ENCODE measurements at regions not wholly inside any gene's neighbourhood (a gene's known extent, or its start where the extent isn't known, plus 50 kb on each side); places are given as distances from the start of the nearest gene placed in this dataset.
A peak's percentile ranks its signal among the peaks of the same experiment; 100 is the strongest.

DNA sequence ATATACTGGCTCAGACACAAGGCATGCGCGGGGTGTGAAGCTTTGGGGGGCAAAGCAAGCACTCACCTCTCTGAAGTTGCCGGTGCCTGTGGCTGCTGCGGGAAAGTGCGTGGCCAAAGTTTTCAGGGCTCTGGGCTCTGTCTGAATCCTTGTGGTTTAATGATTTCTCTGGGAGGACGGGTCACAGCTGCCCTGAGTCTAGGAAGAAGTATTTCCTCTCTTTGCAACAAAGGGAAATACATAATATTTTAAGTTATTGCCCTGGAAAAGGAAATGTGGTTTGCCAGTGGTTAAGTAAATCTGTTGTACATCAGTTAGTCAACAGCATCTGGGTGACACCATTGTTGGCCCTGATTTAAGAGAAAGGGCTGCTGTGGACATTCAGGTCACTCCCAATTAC, 56.7 kb upstream of the ZDBF2 start:
- ChIA-PET POLR2A (no interaction called here), CTCF (interaction anchor here (1.3 kb wide), 1 partner anchor 213 kb away, joined by 5 read pairs; no protein-coding TSS in a partner anchor)
- ATAC-seq (no peak; the same call in 1 of the 2 replicates), DNase-seq (ENCODE audit: low spot score) (no peak)
- H3K27me3 Mint-ChIP-seq (ENCODE audit: low read depth) = no peaks in the 10 kb centered on the region; the same call in 1 of the 2 replicates
- TF ChIP-seq, protein P1, sequence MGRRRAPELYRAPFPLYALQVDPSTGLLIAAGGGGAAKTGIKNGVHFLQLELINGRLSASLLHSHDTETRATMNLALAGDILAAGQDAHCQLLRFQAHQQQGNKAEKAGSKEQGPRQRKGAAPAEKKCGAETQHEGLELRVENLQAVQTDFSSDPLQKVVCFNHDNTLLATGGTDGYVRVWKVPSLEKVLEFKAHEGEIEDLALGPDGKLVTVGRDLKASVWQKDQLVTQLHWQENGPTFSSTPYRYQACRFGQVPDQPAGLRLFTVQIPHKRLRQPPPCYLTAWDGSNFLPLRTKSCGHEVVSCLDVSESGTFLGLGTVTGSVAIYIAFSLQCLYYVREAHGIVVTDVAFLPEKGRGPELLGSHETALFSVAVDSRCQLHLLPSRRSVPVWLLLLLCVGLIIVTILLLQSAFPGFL (CRISPR knock-in tag; IDR thresholded peaks at IDR 0.05; ENCODE audit: borderline replicate concordance) = no peak
- TF ChIP-seq ZNF423 (CRISPR knock-in tag; IDR thresholded peaks at IDR 0.05) (no peak), GRHL2 (CRISPR knock-in tag; IDR thresholded peaks at IDR 0.05; ENCODE audit: insufficient replicate concordance, severe bottlenecking) (no peak)
- TF ChIP-seq, protein P2, sequence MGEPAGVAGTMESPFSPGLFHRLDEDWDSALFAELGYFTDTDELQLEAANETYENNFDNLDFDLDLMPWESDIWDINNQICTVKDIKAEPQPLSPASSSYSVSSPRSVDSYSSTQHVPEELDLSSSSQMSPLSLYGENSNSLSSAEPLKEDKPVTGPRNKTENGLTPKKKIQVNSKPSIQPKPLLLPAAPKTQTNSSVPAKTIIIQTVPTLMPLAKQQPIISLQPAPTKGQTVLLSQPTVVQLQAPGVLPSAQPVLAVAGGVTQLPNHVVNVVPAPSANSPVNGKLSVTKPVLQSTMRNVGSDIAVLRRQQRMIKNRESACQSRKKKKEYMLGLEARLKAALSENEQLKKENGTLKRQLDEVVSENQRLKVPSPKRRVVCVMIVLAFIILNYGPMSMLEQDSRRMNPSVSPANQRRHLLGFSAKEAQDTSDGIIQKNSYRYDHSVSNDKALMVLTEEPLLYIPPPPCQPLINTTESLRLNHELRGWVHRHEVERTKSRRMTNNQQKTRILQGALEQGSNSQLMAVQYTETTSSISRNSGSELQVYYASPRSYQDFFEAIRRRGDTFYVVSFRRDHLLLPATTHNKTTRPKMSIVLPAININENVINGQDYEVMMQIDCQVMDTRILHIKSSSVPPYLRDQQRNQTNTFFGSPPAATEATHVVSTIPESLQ (CRISPR knock-in tag; IDR thresholded peaks at IDR 0.05) = no peak
- peaks cover 14% of the 10 kb centered on the region for H3K9me3 Mint-ChIP-seq
- peaks cover 42% of the 10 kb centered on the region for H3K4me1 Mint-ChIP-seq
- H3K36me3 Mint-ChIP-seq = no peaks in the 10 kb centered on the region; the same call in 1 of the 2 replicates
- H3K27ac Mint-ChIP-seq = no peak overlapping the region
- H3K4me3 Mint-ChIP-seq = no peak overlapping the region

DNA sequence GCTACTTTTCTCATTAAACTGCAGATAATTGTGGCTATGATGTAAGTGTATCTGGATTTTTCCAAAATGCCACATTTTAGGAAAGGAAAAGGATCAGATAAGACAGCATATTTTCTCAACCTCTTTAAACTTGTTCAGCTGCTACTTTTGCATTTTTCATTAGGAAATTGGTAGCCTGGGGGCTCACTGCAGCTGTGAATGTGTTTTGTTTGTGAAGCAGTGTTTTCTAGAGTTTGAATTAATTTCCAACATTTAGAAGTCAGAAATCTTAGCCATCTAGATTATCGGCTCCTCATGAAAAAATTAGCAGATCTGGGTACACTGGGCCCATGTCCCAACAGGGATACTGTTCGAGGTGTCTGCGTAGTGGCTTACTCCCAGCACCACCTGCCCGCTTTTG, 56.3 kb upstream of the ZDBF2 start:
- CTCF ChIA-PET = interaction anchor here (1.0 to 1.3 kb wide), 2 partner anchors 45 to 214 kb away, joined by 3 to 5 read pairs; no protein-coding TSS in a partner anchor
- Mint-ChIP-seq H3K27ac (no peak overlapping the region), H3K4me3 (no peak overlapping the region)

DNA sequence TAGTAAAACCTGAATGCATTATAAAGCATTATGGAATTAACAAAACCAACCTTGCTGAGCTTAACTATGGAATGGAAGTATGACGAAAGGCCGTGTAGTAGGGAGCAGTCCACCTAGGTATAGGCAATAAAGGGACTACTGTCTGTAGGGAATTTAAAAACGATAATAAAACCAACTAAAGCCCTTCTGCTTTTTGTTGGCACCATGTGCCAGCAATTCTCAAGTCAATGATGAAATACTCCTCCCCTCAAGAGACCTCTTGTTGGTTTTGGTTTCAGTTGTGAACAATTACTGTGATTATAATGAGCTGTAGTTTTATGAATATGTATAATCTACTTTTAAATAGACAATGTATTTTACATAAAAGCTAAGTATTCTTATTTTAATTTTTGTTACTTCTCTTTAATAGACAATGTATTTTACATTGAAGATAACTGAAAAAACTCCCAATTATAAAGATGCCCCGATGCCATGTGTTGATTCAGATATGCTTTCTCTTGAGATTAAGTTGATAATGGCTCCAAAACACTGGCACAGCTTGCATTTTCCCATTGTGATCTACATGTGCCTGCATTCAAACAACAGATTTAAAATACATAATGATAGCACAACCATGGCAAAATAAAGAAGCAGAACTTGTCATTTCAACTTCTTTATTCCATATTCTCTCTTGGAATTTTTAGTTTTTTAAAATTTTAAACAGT, 55.5 kb upstream of the ZDBF2 start:
- ATAC-seq = no peak
- TF ChIP-seq, protein P3, sequence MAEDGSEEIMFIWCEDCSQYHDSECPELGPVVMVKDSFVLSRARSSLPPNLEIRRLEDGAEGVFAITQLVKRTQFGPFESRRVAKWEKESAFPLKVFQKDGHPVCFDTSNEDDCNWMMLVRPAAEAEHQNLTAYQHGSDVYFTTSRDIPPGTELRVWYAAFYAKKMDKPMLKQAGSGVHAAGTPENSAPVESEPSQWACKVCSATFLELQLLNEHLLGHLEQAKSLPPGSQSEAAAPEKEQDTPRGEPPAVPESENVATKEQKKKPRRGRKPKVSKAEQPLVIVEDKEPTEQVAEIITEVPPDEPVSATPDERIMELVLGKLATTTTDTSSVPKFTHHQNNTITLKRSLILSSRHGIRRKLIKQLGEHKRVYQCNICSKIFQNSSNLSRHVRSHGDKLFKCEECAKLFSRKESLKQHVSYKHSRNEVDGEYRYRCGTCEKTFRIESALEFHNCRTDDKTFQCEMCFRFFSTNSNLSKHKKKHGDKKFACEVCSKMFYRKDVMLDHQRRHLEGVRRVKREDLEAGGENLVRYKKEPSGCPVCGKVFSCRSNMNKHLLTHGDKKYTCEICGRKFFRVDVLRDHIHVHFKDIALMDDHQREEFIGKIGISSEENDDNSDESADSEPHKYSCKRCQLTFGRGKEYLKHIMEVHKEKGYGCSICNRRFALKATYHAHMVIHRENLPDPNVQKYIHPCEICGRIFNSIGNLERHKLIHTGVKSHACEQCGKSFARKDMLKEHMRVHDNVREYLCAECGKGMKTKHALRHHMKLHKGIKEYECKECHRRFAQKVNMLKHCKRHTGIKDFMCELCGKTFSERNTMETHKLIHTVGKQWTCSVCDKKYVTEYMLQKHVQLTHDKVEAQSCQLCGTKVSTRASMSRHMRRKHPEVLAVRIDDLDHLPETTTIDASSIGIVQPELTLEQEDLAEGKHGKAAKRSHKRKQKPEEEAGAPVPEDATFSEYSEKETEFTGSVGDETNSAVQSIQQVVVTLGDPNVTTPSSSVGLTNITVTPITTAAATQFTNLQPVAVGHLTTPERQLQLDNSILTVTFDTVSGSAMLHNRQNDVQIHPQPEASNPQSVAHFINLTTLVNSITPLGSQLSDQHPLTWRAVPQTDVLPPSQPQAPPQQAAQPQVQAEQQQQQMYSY (CRISPR knock-in tag; IDR thresholded peaks at IDR 0.05) = no peak
- H3K27ac Mint-ChIP-seq = no peak overlapping the region
- no peaks in the 10 kb centered on the region; the same call in 1 of the 2 replicates for H3K36me3 Mint-ChIP-seq
- ChIA-PET POLR2A (no interaction called here), CTCF (interaction anchor here (0.9 to 1.3 kb wide), 3 partner anchors 36 to 215 kb away, joined by 3 to 5 read pairs (median 3); no protein-coding TSS in a partner anchor)
- peaks cover 32% of the 10 kb centered on the region for H3K4me1 Mint-ChIP-seq
- DNase-seq (ENCODE audit: low spot score) = no peak
- H3K9me3 Mint-ChIP-seq = peaks cover 14% of the 10 kb centered on the region
- no peaks in the 10 kb centered on the region; the same call in 1 of the 2 replicates for H3K27me3 Mint-ChIP-seq (ENCODE audit: low read depth)
- no peak overlapping the region for H3K4me3 Mint-ChIP-seq

More for the DNA sequence above, 56.3 kb upstream of the ZDBF2 start:
- DNase-seq (ENCODE audit: low spot score) (no peak), ATAC-seq (0 out of 2 replicates have a peak, but pooled peaks have one; percentile 16)
- peaks cover 14% of the 10 kb centered on the region for H3K9me3 Mint-ChIP-seq
- H3K36me3 Mint-ChIP-seq = no peaks in the 10 kb centered on the region; the same call in 1 of the 2 replicates
- no peak for TF ChIP-seq ZNF263 (CRISPR knock-in tag; IDR thresholded peaks at IDR 0.05; ENCODE audit: low read depth)
- TF ChIP-seq, protein P4, sequence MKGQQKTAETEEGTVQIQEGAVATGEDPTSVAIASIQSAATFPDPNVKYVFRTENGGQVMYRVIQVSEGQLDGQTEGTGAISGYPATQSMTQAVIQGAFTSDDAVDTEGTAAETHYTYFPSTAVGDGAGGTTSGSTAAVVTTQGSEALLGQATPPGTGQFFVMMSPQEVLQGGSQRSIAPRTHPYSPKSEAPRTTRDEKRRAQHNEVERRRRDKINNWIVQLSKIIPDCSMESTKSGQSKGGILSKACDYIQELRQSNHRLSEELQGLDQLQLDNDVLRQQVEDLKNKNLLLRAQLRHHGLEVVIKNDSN (CRISPR knock-in tag; IDR thresholded peaks at IDR 0.05) = no peak
- TF ChIP-seq, protein P5, sequence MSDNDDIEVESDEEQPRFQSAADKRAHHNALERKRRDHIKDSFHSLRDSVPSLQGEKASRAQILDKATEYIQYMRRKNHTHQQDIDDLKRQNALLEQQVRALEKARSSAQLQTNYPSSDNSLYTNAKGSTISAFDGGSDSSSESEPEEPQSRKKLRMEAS (CRISPR knock-in tag; IDR thresholded peaks at IDR 0.05) = no peak
- TF ChIP-seq RELA (CRISPR knock-in tag; IDR thresholded peaks at IDR 0.05; ENCODE audit: borderline replicate concordance) = no peak
- TF ChIP-seq, protein P6, sequence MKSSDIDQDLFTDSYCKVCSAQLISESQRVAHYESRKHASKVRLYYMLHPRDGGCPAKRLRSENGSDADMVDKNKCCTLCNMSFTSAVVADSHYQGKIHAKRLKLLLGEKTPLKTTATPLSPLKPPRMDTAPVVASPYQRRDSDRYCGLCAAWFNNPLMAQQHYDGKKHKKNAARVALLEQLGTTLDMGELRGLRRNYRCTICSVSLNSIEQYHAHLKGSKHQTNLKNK (CRISPR knock-in tag; IDR thresholded peaks at IDR 0.05) = no peak
- no peak for TF ChIP-seq ESRRA (CRISPR knock-in tag; IDR thresholded peaks at IDR 0.05; ENCODE audit: borderline replicate concordance)
- no peak for TF ChIP-seq KAT7 (CRISPR knock-in tag; IDR thresholded peaks at IDR 0.05; ENCODE audit: borderline replicate concordance)
- no peak for TF ChIP-seq ZNF219 (CRISPR knock-in tag; IDR thresholded peaks at IDR 0.05; ENCODE audit: borderline replicate concordance)
- no peak for TF ChIP-seq ZNF121 (CRISPR knock-in tag; IDR thresholded peaks at IDR 0.05)
- no peak for TF ChIP-seq ETV6 (CRISPR knock-in tag; IDR thresholded peaks at IDR 0.05)
- TF ChIP-seq GABPB1 (CRISPR knock-in tag; IDR thresholded peaks at IDR 0.05) = no peak
- peaks cover 37% of the 10 kb centered on the region for H3K4me1 Mint-ChIP-seq
- POLR2A ChIA-PET = no interaction called here
- no peaks in the 10 kb centered on the region; the same call in 1 of the 2 replicates for H3K27me3 Mint-ChIP-seq (ENCODE audit: low read depth)
